ENCODE measurements at regions not wholly inside any gene's neighbourhood (a gene's known extent, or its start where the extent isn't known, plus 50 kb on each side); places are given as distances from the start of the nearest gene placed in this dataset.

- H4K8ac ChIP-seq (ENCODE audit: low read depth, low read length), result no peak overlapping the region
- WGBS, 2 donors (ENCODE audit: extremely low coverage in 2 of 2, insufficient read length in 2 of 2, insufficient replicate concordance in 1 of 2), result no CpG with 5 or more reads among the region's 3 CpGs
- no peak overlapping the region for H2AFZ ChIP-seq (ENCODE audit: low read length)
These were observed 143.2 kb downstream of the RMI1 start for GRCh38 chr9:84123648-84124406.

DNA sequence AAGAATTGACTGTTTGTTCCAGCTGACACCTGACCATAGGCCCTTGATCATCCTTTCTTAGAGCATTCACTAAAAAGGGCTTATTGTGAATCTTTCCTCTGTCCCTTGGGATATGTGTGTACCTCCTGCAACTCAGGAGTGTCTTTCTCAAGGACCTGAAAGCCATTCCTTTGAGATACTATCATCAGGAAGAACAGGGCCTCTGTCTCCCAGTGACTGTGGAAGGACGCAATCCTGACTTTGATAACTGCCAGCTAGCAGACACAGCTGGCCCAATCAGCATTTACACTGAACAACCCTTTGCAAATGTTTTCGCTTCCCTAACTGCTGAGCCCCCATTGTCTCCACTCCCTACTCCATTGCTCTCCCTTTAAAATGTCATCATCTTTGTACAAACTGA, 144.4 kb downstream of the RMI1 start:
- Histone ChIP-seq H3K79me1 (ENCODE audit: low read depth, low read length) (no peaks in the 10 kb centered on the region), H2BK120ac (ENCODE audit: low read depth, low read length) (no peak overlapping the region), H2BK12ac (ENCODE audit: low read length) (no peak overlapping the region), H3K4me2 (ENCODE audit: insufficient read depth, low read length, poor library complexity, severe bottlenecking) (no peak overlapping the region), H4K91ac (ENCODE audit: low read depth, low read length, poor library complexity) (no peak overlapping the region), H3K36me3 (replicated peaks in 1 of 2; ENCODE audit: control insufficient read depth in 2 of 2, insufficient read depth in 2 of 2, low read length in 2 of 2) (no peaks in the 10 kb centered on the region), H3K9ac (ENCODE audit: low read depth, low read length, poor library complexity) (no peak overlapping the region), H3K4ac (ENCODE audit: low read length) (no peak overlapping the region), H4K8ac (ENCODE audit: low read depth, low read length) (no peak overlapping the region), H3K27me3 (ENCODE audit: control insufficient read depth in 3 of 3, insufficient read depth in 3 of 3, low read depth in 1 of 3, low read length in 3 of 3) (no peaks in the 10 kb centered on the region), H2BK15ac (ENCODE audit: low read length) (no peak overlapping the region), H3K18ac (ENCODE audit: low read length) (no peak overlapping the region), H3K4me1 (ENCODE audit: control insufficient read depth in 2 of 2, insufficient read depth in 1 of 2, low read depth in 1 of 2, low read length in 2 of 2) (peaks cover 0 to 7% of the 10 kb centered on the region in 2 donors), H2BK5ac (ENCODE audit: low read length) (no peak overlapping the region), H3K23ac (ENCODE audit: low read depth, low read length, poor library complexity) (no peak overlapping the region), H3K9me3 (replicated peaks in 1 of 2; ENCODE audit: control insufficient read depth in 2 of 2, insufficient read depth in 1 of 2, low read depth in 1 of 2, low read length in 2 of 2) (no peaks in the 10 kb centered on the region), H3K27ac (replicated peaks; ENCODE audit: low read length) (no peak overlapping the region), H2AK5ac (ENCODE audit: low read depth, low read length) (no peak overlapping the region), H3K4me3 (ENCODE audit: low read length in 2 of 2) (no peak overlapping the region), H3K14ac (ENCODE audit: low read length) (no peak overlapping the region), H2AFZ (ENCODE audit: low read length) (peak overlapping the region; percentile 5)
- DNase-seq (ENCODE audit: low spot score), result no peak
- WGBS, 2 donors (ENCODE audit: extremely low coverage in 2 of 2, insufficient read length in 2 of 2, insufficient replicate concordance in 1 of 2), result no CpG with 5 or more reads among the region's 2 CpGs

More at GRCh38 chr9:84123648-84124406, 143.2 kb downstream of the RMI1 start:
- no peaks in the 10 kb centered on the region for H3K79me1 ChIP-seq (ENCODE audit: low read depth, low read length)
- no peaks in the 10 kb centered on the region for H3K9me3 ChIP-seq (replicated peaks in 1 of 2; ENCODE audit: control insufficient read depth in 2 of 2, insufficient read depth in 1 of 2, low read depth in 1 of 2, low read length in 2 of 2)
- H2AK5ac ChIP-seq (ENCODE audit: low read depth, low read length), result no peak overlapping the region
- H3K4me2 ChIP-seq (ENCODE audit: insufficient read depth, low read length, poor library complexity, severe bottlenecking), result no peak overlapping the region
- H3K18ac ChIP-seq (ENCODE audit: low read length), result no peak overlapping the region
- no peak overlapping the region for H3K23ac ChIP-seq (ENCODE audit: low read depth, low read length, poor library complexity)
- no peak overlapping the region for H3K9ac ChIP-seq (ENCODE audit: low read depth, low read length, poor library complexity)
- DNase-seq (ENCODE audit: low spot score), result no peak
- H2BK120ac ChIP-seq (ENCODE audit: low read depth, low read length), result no peak overlapping the region
- H3K4me3 ChIP-seq (ENCODE audit: low read length in 2 of 2), result no peak overlapping the region
- H3K4me1 ChIP-seq (ENCODE audit: control insufficient read depth in 2 of 2, insufficient read depth in 1 of 2, low read depth in 1 of 2, low read length in 2 of 2), result peaks cover 0 to 7% of the 10 kb centered on the region in 2 donors
- no peak overlapping the region for H2BK5ac ChIP-seq (ENCODE audit: low read length)
- H2BK12ac ChIP-seq (ENCODE audit: low read length), result no peak overlapping the region
- no peaks in the 10 kb centered on the region for H3K36me3 ChIP-seq (replicated peaks in 1 of 2; ENCODE audit: control insufficient read depth in 2 of 2, insufficient read depth in 2 of 2, low read length in 2 of 2)
- no peak overlapping the region for H4K91ac ChIP-seq (ENCODE audit: low read depth, low read length, poor library complexity)
- H2BK15ac ChIP-seq (ENCODE audit: low read length), result no peak overlapping the region
- H3K27me3 ChIP-seq (ENCODE audit: control insufficient read depth in 3 of 3, insufficient read depth in 3 of 3, low read depth in 1 of 3, low read length in 3 of 3), result no peaks in the 10 kb centered on the region
- no peak overlapping the region for H3K4ac ChIP-seq (ENCODE audit: low read length)
- no peak overlapping the region for H3K27ac ChIP-seq (replicated peaks; ENCODE audit: low read length)
- no peak overlapping the region for H3K14ac ChIP-seq (ENCODE audit: low read length)

DNA sequence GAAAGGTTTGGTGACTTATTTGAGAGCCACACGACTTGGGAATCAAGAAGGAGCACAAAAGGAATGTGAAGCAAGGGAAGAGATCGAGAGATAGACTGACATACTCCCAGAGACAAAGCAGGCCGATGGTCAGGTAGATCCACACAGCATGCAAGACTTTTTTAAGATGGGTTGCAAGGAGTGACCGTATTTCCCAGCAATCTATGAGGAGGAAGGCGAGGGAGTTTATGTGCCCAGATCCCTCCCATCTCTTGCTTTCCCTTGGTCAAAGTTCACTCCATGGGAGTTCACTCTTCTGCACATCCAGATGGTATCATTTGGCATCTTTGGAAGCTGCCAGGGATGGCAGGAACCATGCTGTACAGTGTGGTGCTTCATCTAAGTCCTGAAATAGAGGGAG, 148.9 kb downstream of the RMI1 start:
- Histone ChIP-seq H3K9ac (ENCODE audit: low read depth, low read length, poor library complexity) (no peak overlapping the region), H2AFZ (ENCODE audit: low read length) (no peak overlapping the region), H3K4ac (ENCODE audit: low read length) (no peak overlapping the region), H3K79me1 (ENCODE audit: low read depth, low read length) (no peaks in the 10 kb centered on the region), H3K23ac (ENCODE audit: low read depth, low read length, poor library complexity) (no peak overlapping the region), H2BK120ac (ENCODE audit: low read depth, low read length) (no peak overlapping the region), H3K27ac (replicated peaks; ENCODE audit: low read length) (no peak overlapping the region), H4K91ac (ENCODE audit: low read depth, low read length, poor library complexity) (no peak overlapping the region), H2BK15ac (ENCODE audit: low read length) (no peak overlapping the region), H2BK5ac (ENCODE audit: low read length) (no peak overlapping the region), H4K8ac (ENCODE audit: low read depth, low read length) (no peak overlapping the region), H2AK5ac (ENCODE audit: low read depth, low read length) (no peak overlapping the region), H2BK12ac (ENCODE audit: low read length) (no peak overlapping the region), H3K27me3 (ENCODE audit: control insufficient read depth in 3 of 3, insufficient read depth in 3 of 3, low read depth in 1 of 3, low read length in 3 of 3) (no peaks in the 10 kb centered on the region), H3K4me1 (ENCODE audit: control insufficient read depth in 2 of 2, insufficient read depth in 1 of 2, low read depth in 1 of 2, low read length in 2 of 2) (peaks cover 0 to 2% of the 10 kb centered on the region in 2 donors), H3K9me3 (replicated peaks in 1 of 2; ENCODE audit: control insufficient read depth in 2 of 2, insufficient read depth in 1 of 2, low read depth in 1 of 2, low read length in 2 of 2) (no peaks in the 10 kb centered on the region), H3K18ac (ENCODE audit: low read length) (no peak overlapping the region), H3K36me3 (replicated peaks in 1 of 2; ENCODE audit: control insufficient read depth in 2 of 2, insufficient read depth in 2 of 2, low read length in 2 of 2) (no peaks in the 10 kb centered on the region), H3K4me3 (ENCODE audit: low read length in 2 of 2) (no peak overlapping the region), H3K14ac (ENCODE audit: low read length) (no peak overlapping the region), H3K4me2 (ENCODE audit: insufficient read depth, low read length, poor library complexity, severe bottlenecking) (no peak overlapping the region)
- WGBS, 2 donors (ENCODE audit: extremely low coverage in 2 of 2, insufficient read length in 2 of 2, insufficient replicate concordance in 1 of 2), result no CpG with 5 or more reads among the region's 5 CpGs
- DNase-seq (ENCODE audit: low spot score), result no peak

GRCh38 chr9:84136119-84136868, 155.7 kb downstream of the RMI1 start:
- WGBS, 2 donors (ENCODE audit: extremely low coverage in 2 of 2, insufficient read length in 2 of 2, insufficient replicate concordance in 1 of 2), result no CpG with 5 or more reads among the region's 13 CpGs
- no peak overlapping the region for H3K27ac ChIP-seq (replicated peaks; ENCODE audit: low read length)
- H2BK15ac ChIP-seq (ENCODE audit: low read length), result no peak overlapping the region
- no peak overlapping the region for H3K4me3 ChIP-seq (ENCODE audit: low read length in 2 of 2)
- no peak overlapping the region for H2BK5ac ChIP-seq (ENCODE audit: low read length)
- H2AFZ ChIP-seq (ENCODE audit: low read length), result no peak overlapping the region
- no peak overlapping the region for H4K91ac ChIP-seq (ENCODE audit: low read depth, low read length, poor library complexity)
- no peak overlapping the region for H3K18ac ChIP-seq (ENCODE audit: low read length)
- no peaks in the 10 kb centered on the region for H3K9me3 ChIP-seq (replicated peaks in 1 of 2; ENCODE audit: control insufficient read depth in 2 of 2, insufficient read depth in 1 of 2, low read depth in 1 of 2, low read length in 2 of 2)
- no peak for DNase-seq (ENCODE audit: low spot score)
- H2BK12ac ChIP-seq (ENCODE audit: low read length), result no peak overlapping the region
- peaks cover 0 to 9% (median 0%) of the 10 kb centered on the region in 3 experiments for H3K27me3 ChIP-seq (ENCODE audit: control insufficient read depth in 3 of 3, insufficient read depth in 3 of 3, low read depth in 1 of 3, low read length in 3 of 3)
- H2BK120ac ChIP-seq (ENCODE audit: low read depth, low read length), result no peak overlapping the region
- H3K4me1 ChIP-seq (ENCODE audit: control insufficient read depth in 2 of 2, insufficient read depth in 1 of 2, low read depth in 1 of 2, low read length in 2 of 2), result peaks cover 2 to 8% of the 10 kb centered on the region in 2 donors
- no peaks in the 10 kb centered on the region for H3K36me3 ChIP-seq (replicated peaks in 1 of 2; ENCODE audit: control insufficient read depth in 2 of 2, insufficient read depth in 2 of 2, low read length in 2 of 2)
- H3K23ac ChIP-seq (ENCODE audit: low read depth, low read length, poor library complexity), result no peak overlapping the region
- no peaks in the 10 kb centered on the region for H3K79me1 ChIP-seq (ENCODE audit: low read depth, low read length)
- no peak overlapping the region for H3K4me2 ChIP-seq (ENCODE audit: insufficient read depth, low read length, poor library complexity, severe bottlenecking)
- H3K9ac ChIP-seq (ENCODE audit: low read depth, low read length, poor library complexity), result no peak overlapping the region
- no peak overlapping the region for H3K14ac ChIP-seq (ENCODE audit: low read length)
- no peak overlapping the region for H3K4ac ChIP-seq (ENCODE audit: low read length)
- no peak overlapping the region for H4K8ac ChIP-seq (ENCODE audit: low read depth, low read length)
- no peak overlapping the region for H2AK5ac ChIP-seq (ENCODE audit: low read depth, low read length)
